IPS DF 4.7 (cell line): ENCODE measurements at regions not wholly inside any gene's neighbourhood (a gene's known extent, or its start where the extent isn't known, plus 50 kb on each side); places are given as distances from the start of the nearest gene placed in this dataset.

Experiments
- DNase-seq: peaks from one replicate; pipeline ENCODE4 v3.0.0-alpha.2; 2013; ENCODE audit warnings: low spot score; ENCODE audit errors: extremely low read depth

GRCh38 chr2:118668431-118669424 is 178.7 kb downstream of the EN1 start:
- no peak for DNase-seq

GRCh38 chr2:118667964-118668363 is 179.5 kb downstream of the EN1 start:
- no peak for DNase-seq

- no peak for DNase-seq
Measured at GRCh38 chr2:118667348-118667747, 180.1 kb downstream of the EN1 start.

- no peak for DNase-seq
Measured at GRCh38 chr2:118665784-118666529, 181.5 kb downstream of the EN1 start.

GRCh38 chr2:118661179-118661578 is 186.3 kb downstream of the EN1 start:
- DNase-seq, result no peak

- DNase-seq, result no peak
Measured at GRCh38 chr2:118658596-118659198, 188.8 kb downstream of the EN1 start.

GRCh38 chr2:118657466-118657865 is 190.0 kb downstream of the EN1 start:
- DNase-seq, result no peak

GRCh38 chr2:118654945-118655344 is 192.5 kb downstream of the EN1 start:
- no peak for DNase-seq

GRCh38 chr2:118650327-118650726 is 197.1 kb downstream of the EN1 start:
- no peak for DNase-seq

- DNase-seq, result no peak
Measured at GRCh38 chr2:118645876-118646275, 201.6 kb downstream of the EN1 start.

- DNase-seq, result no peak
Measured at GRCh38 chr2:118644190-118644589, 203.3 kb downstream of the EN1 start.

GRCh38 chr2:118643294-118643693 is 204.2 kb downstream of the EN1 start:
- no peak for DNase-seq

- no peak for DNase-seq
Measured at GRCh38 chr2:118642501-118642900, 204.9 kb downstream of the EN1 start.

- no peak for DNase-seq
Measured at GRCh38 chr2:118641711-118642110, 205.7 kb downstream of the EN1 start.

- no peak for DNase-seq
Measured at GRCh38 chr2:118639371-118639770, 208.1 kb downstream of the EN1 start.

GRCh38 chr2:118638453-118638852 is 209.0 kb downstream of the EN1 start:
- no peak for DNase-seq

GRCh38 chr2:118635891-118636290 is 211.6 kb downstream of the EN1 start:
- DNase-seq, result no peak

GRCh38 chr2:118634876-118635275 is 212.6 kb downstream of the EN1 start:
- no peak for DNase-seq

- no peak for DNase-seq
Measured at GRCh38 chr2:118633371-118634018, 214.0 kb downstream of the EN1 start.

- DNase-seq, result no peak
Measured at GRCh38 chr2:118632921-118633320, 214.5 kb downstream of the EN1 start.

- DNase-seq, result no peak
Measured at GRCh38 chr2:118627156-118627555, 220.3 kb downstream of the EN1 start.
